Head of caudate nucleus (tissue), 42 donors: ENCODE measurements at regions not wholly inside any gene's neighbourhood (a gene's known extent, or its start where the extent isn't known, plus 50 kb on each side); places are given as distances from the start of the nearest gene placed in this dataset.
"Not testable (repeated sequence)": the region's sequence is repeated elsewhere in the genome, so short reads cannot be mapped to it uniquely, and the experiment has no call there.

ENCODE experiments used
- DNase-seq, 42 donors: peaks; one replicate each; pipeline versions ENCODE4 v3.0.0 to v3.0.0-alpha.2; 2020 to 2021; ENCODE audit warnings: mixed read lengths in 7 of 42
- intact Hi-C: fragments of 100-400 bp; cut with DNase I; formaldehyde crosslinking; loops from one replicate; pipeline ENCODE4 v1.15.0; 2022

- intact Hi-C loops, DNase-seq: not testable (repeated sequence)
Measured at GRCh38 chr20:53762423-53762798, 168.8 kb upstream of the ZNF217 start.

GRCh38 chr20:53760025-53760441 is 166.4 kb upstream of the ZNF217 start:
- intact Hi-C loops = no loop called here
- DNase-seq = no peak

GRCh38 chr20:53757472-53757913 is 163.9 kb upstream of the ZNF217 start:
- intact Hi-C loops = no loop called here
- DNase-seq = peak in 35 of 42 donors; percentile 16 to 74 (median 45)

- intact Hi-C loops = no loop called here
- DNase-seq = no peak
Measured at GRCh38 chr20:53755733-53756531, 162.3 kb upstream of the ZNF217 start.

GRCh38 chr20:53753880-53754459 is 160.3 kb upstream of the ZNF217 start:
- intact Hi-C loops = no loop called here
- no peak for DNase-seq

- intact Hi-C loops = no loop called here
- DNase-seq = no peak
Measured at GRCh38 chr20:53752971-53753879, 159.6 kb upstream of the ZNF217 start.

- intact Hi-C loops = no loop called here
- no peak for DNase-seq
Measured at GRCh38 chr20:53752583-53752970, 158.9 kb upstream of the ZNF217 start.

GRCh38 chr20:53751620-53752318 is 158.1 kb upstream of the ZNF217 start:
- DNase-seq = no peak
- intact Hi-C loops = no loop called here

- intact Hi-C loops = no loop called here
Measured at GRCh38 chr20:53750827-53751619, 157.4 kb upstream of the ZNF217 start.

GRCh38 chr20:53749499-53749898 is 155.9 kb upstream of the ZNF217 start:
- DNase-seq = no peak
- intact Hi-C loops = no loop called here

More at GRCh38 chr20:53750827-53751619, 157.4 kb upstream of the ZNF217 start:
- peak in 1 of 42 donors; percentile 2 for DNase-seq

- intact Hi-C loops = no loop called here
- no peak for DNase-seq
Measured at GRCh38 chr20:53748821-53749421, 155.3 kb upstream of the ZNF217 start.

- no peak for DNase-seq
- intact Hi-C loops = no loop called here
Measured at GRCh38 chr20:53748176-53748575, 154.5 kb upstream of the ZNF217 start.

- intact Hi-C loops = no loop called here
- DNase-seq = no peak
Measured at GRCh38 chr20:53743607-53744260, 150.1 kb upstream of the ZNF217 start.

GRCh38 chr20:53742685-53743081 is 149.0 kb upstream of the ZNF217 start:
- intact Hi-C loops = no loop called here
- DNase-seq = no peak

GRCh38 chr20:53741726-53742028 is 148.0 kb upstream of the ZNF217 start:
- DNase-seq = no peak
- intact Hi-C loops = no loop called here

- intact Hi-C loops = no loop called here
- no peak for DNase-seq
Measured at GRCh38 chr20:53739799-53740785, 146.5 kb upstream of the ZNF217 start.
